Testis (tissue), 2 donors: ENCODE measurements at regions not wholly inside any gene's neighbourhood (a gene's known extent, or its start where the extent isn't known, plus 50 kb on each side); places are given as distances from the start of the nearest gene placed in this dataset.

ENCODE experiments used
- CTCF ChIP-seq, 3 experiments: fragments of 450-650 bp in 2 of 3; fragments of 200-600 bp in 1 of 3; sonication (generic) in 1 of 3; IDR thresholded peaks; one replicate each; pipeline ENCODE4 v1.5.1; 2016 to 2019; ENCODE audit warnings: antibody characterized with exemption in 3 of 3, mild to moderate bottlenecking in 2 of 3, moderate library complexity in 1 of 3
- POLR2A ChIP-seq: fragments of 450-650 bp; IDR thresholded peaks from one replicate; pipeline ENCODE4 v1.6.1; 2017; ENCODE audit warnings: antibody characterized with exemption, mild to moderate bottlenecking, moderate library complexity

GRCh38 chr12:77540097-77540496 is 290.6 kb upstream of the NAV3 start:
- TF ChIP-seq CTCF (IDR thresholded peaks at IDR 0.05) (no peak), POLR2A (no peak)
